ENCODE measurements at regions not wholly inside any gene's neighbourhood (a gene's known extent, or its start where the extent isn't known, plus 50 kb on each side); places are given as distances from the start of the nearest gene placed in this dataset.
"Not testable (repeated sequence)": the region's sequence is repeated elsewhere in the genome, so short reads cannot be mapped to it uniquely, and the experiment has no call there.

GRCh38 chr7:112540839-112541577 is 60.2 kb downstream of the LSMEM1 start:
- H3K4me1 ChIP-seq (ENCODE audit: control insufficient read depth, insufficient read depth, low read length): no peaks in the 10 kb centered on the region
- H3K9me3 ChIP-seq (replicated peaks; ENCODE audit: low read length): no peaks in the 10 kb centered on the region
- no peaks in the 10 kb centered on the region for H3K27me3 ChIP-seq (ENCODE audit: control insufficient read depth, insufficient read depth, low read length)
- H3K9ac ChIP-seq (ENCODE audit: low read depth, low read length): no peak overlapping the region
- no peaks in the 10 kb centered on the region for H3K36me3 ChIP-seq (ENCODE audit: insufficient read depth, low read length)
- no peak overlapping the region for H3K4me3 ChIP-seq (ENCODE audit: low read length)
- no peak overlapping the region for H3K4me2 ChIP-seq (ENCODE audit: low read length)

GRCh38 chr7:112546723-112547513 is 66.1 kb downstream of the LSMEM1 start:
- H3K4me1 ChIP-seq (ENCODE audit: control insufficient read depth, insufficient read depth, low read length): no peaks in the 10 kb centered on the region
- H3K4me3 ChIP-seq (ENCODE audit: low read length): no peak overlapping the region
- no peaks in the 10 kb centered on the region for H3K9me3 ChIP-seq (replicated peaks; ENCODE audit: low read length)
- no peak overlapping the region for H3K9ac ChIP-seq (ENCODE audit: low read depth, low read length)
- no peaks in the 10 kb centered on the region for H3K27me3 ChIP-seq (ENCODE audit: control insufficient read depth, insufficient read depth, low read length)
- no peaks in the 10 kb centered on the region for H3K36me3 ChIP-seq (ENCODE audit: insufficient read depth, low read length)
- H3K4me2 ChIP-seq (ENCODE audit: low read length): no peak overlapping the region

GRCh38 chr7:112547916-112548315 is 67.1 kb downstream of the LSMEM1 start:
- Histone ChIP-seq H3K27me3 (ENCODE audit: control insufficient read depth, insufficient read depth, low read length) (no peaks in the 10 kb centered on the region), H3K4me3 (ENCODE audit: low read length) (no peak overlapping the region), H3K9ac (ENCODE audit: low read depth, low read length) (no peak overlapping the region), H3K4me2 (ENCODE audit: low read length) (no peak overlapping the region), H3K9me3 (replicated peaks; ENCODE audit: low read length) (no peaks in the 10 kb centered on the region), H3K4me1 (ENCODE audit: control insufficient read depth, insufficient read depth, low read length) (no peaks in the 10 kb centered on the region), H3K36me3 (ENCODE audit: insufficient read depth, low read length) (no peaks in the 10 kb centered on the region)

- no peaks in the 10 kb centered on the region for H3K36me3 ChIP-seq (ENCODE audit: insufficient read depth, low read length)
- no peaks in the 10 kb centered on the region for H3K4me1 ChIP-seq (ENCODE audit: control insufficient read depth, insufficient read depth, low read length)
- H3K27me3 ChIP-seq (ENCODE audit: control insufficient read depth, insufficient read depth, low read length): no peaks in the 10 kb centered on the region
- no peak overlapping the region for H3K4me3 ChIP-seq (ENCODE audit: low read length)
- no peaks in the 10 kb centered on the region for H3K9me3 ChIP-seq (replicated peaks; ENCODE audit: low read length)
- no peak overlapping the region for H3K4me2 ChIP-seq (ENCODE audit: low read length)
- H3K9ac ChIP-seq (ENCODE audit: low read depth, low read length): no peak overlapping the region
Observed at GRCh38 chr7:112550468-112551060, 69.8 kb downstream of the LSMEM1 start.

- not testable (repeated sequence) for H3K4me3 ChIP-seq (ENCODE audit: low read length); H3K9ac ChIP-seq (ENCODE audit: low read depth, low read length); H3K4me1 ChIP-seq (ENCODE audit: control insufficient read depth, insufficient read depth, low read length); H3K9me3 ChIP-seq (replicated peaks; ENCODE audit: low read length); H3K36me3 ChIP-seq (ENCODE audit: insufficient read depth, low read length); H3K4me2 ChIP-seq (ENCODE audit: low read length); H3K27me3 ChIP-seq (ENCODE audit: control insufficient read depth, insufficient read depth, low read length)
Observed at GRCh38 chr7:112551521-112551920, 70.7 kb downstream of the LSMEM1 start.

- Histone ChIP-seq H3K36me3 (ENCODE audit: insufficient read depth, low read length) (no peaks in the 10 kb centered on the region), H3K4me3 (ENCODE audit: low read length) (no peak overlapping the region), H3K4me1 (ENCODE audit: control insufficient read depth, insufficient read depth, low read length) (peaks cover 2% of the 10 kb centered on the region), H3K27me3 (ENCODE audit: control insufficient read depth, insufficient read depth, low read length) (no peaks in the 10 kb centered on the region), H3K9me3 (replicated peaks; ENCODE audit: low read length) (no peaks in the 10 kb centered on the region), H3K4me2 (ENCODE audit: low read length) (no peak overlapping the region), H3K9ac (ENCODE audit: low read depth, low read length) (no peak overlapping the region)
Observed at GRCh38 chr7:112554591-112554990, 73.8 kb downstream of the LSMEM1 start.

- Histone ChIP-seq H3K9ac (ENCODE audit: low read depth, low read length) (no peak overlapping the region), H3K9me3 (replicated peaks; ENCODE audit: low read length) (no peaks in the 10 kb centered on the region), H3K4me2 (ENCODE audit: low read length) (no peak overlapping the region), H3K36me3 (ENCODE audit: insufficient read depth, low read length) (no peaks in the 10 kb centered on the region), H3K27me3 (ENCODE audit: control insufficient read depth, insufficient read depth, low read length) (no peaks in the 10 kb centered on the region), H3K4me3 (ENCODE audit: low read length) (no peak overlapping the region), H3K4me1 (ENCODE audit: control insufficient read depth, insufficient read depth, low read length) (peaks cover 2% of the 10 kb centered on the region)
Observed at GRCh38 chr7:112556633-112557032, 75.8 kb downstream of the LSMEM1 start.

- H3K9ac ChIP-seq (ENCODE audit: low read depth, low read length): no peak overlapping the region
- H3K27me3 ChIP-seq (ENCODE audit: control insufficient read depth, insufficient read depth, low read length): no peaks in the 10 kb centered on the region
- H3K9me3 ChIP-seq (replicated peaks; ENCODE audit: low read length): no peaks in the 10 kb centered on the region
- H3K36me3 ChIP-seq (ENCODE audit: insufficient read depth, low read length): no peaks in the 10 kb centered on the region
- H3K4me3 ChIP-seq (ENCODE audit: low read length): no peak overlapping the region
- no peaks in the 10 kb centered on the region for H3K4me1 ChIP-seq (ENCODE audit: control insufficient read depth, insufficient read depth, low read length)
- peak overlapping the region; percentile 7 for H3K4me2 ChIP-seq (ENCODE audit: low read length)
Observed at GRCh38 chr7:112566442-112567324, 85.9 kb downstream of the LSMEM1 start.

- Histone ChIP-seq H3K4me2 (ENCODE audit: low read length) (no peak overlapping the region), H3K9ac (ENCODE audit: low read depth, low read length) (no peak overlapping the region), H3K27me3 (ENCODE audit: control insufficient read depth, insufficient read depth, low read length) (no peaks in the 10 kb centered on the region), H3K4me1 (ENCODE audit: control insufficient read depth, insufficient read depth, low read length) (no peaks in the 10 kb centered on the region), H3K4me3 (ENCODE audit: low read length) (no peak overlapping the region), H3K9me3 (replicated peaks; ENCODE audit: low read length) (no peaks in the 10 kb centered on the region), H3K36me3 (ENCODE audit: insufficient read depth, low read length) (no peaks in the 10 kb centered on the region)
Observed at GRCh38 chr7:112567388-112567787, 86.6 kb downstream of the LSMEM1 start.

- no peak overlapping the region for H3K4me3 ChIP-seq (ENCODE audit: low read length)
- no peaks in the 10 kb centered on the region for H3K36me3 ChIP-seq (ENCODE audit: insufficient read depth, low read length)
- no peaks in the 10 kb centered on the region for H3K4me1 ChIP-seq (ENCODE audit: control insufficient read depth, insufficient read depth, low read length)
- H3K9ac ChIP-seq (ENCODE audit: low read depth, low read length): no peak overlapping the region
- H3K9me3 ChIP-seq (replicated peaks; ENCODE audit: low read length): no peaks in the 10 kb centered on the region
- H3K27me3 ChIP-seq (ENCODE audit: control insufficient read depth, insufficient read depth, low read length): no peaks in the 10 kb centered on the region
- no peak overlapping the region for H3K4me2 ChIP-seq (ENCODE audit: low read length)
Observed at GRCh38 chr7:112571852-112572607, 91.2 kb downstream of the LSMEM1 start.
